SH-SY5Y (cell line): ENCODE measurements at regions not wholly inside any gene's neighbourhood (a gene's known extent, or its start where the extent isn't known, plus 50 kb on each side); places are given as distances from the start of the nearest gene placed in this dataset.

Experiments used
- GATA2 ChIP-seq: IDR thresholded peaks from 2 replicates; pipeline ENCODE4 v1.6.1; 2011; ENCODE audit warnings: mild to moderate bottlenecking, low read depth, low read length
- GATA3 ChIP-seq: IDR thresholded peaks from 2 replicates; pipeline ENCODE4 v1.6.1; 2011; ENCODE audit warnings: low read depth, mild to moderate bottlenecking, low read length, moderate library complexity

GRCh38 chr13:73231471-73231870 is 172.7 kb downstream of the KLF5 start:
- TF ChIP-seq GATA3 (no peak), GATA2 (no peak)
